ENCODE measurements at regions not wholly inside any gene's neighbourhood (a gene's known extent, or its start where the extent isn't known, plus 50 kb on each side); places are given as distances from the start of the nearest gene placed in this dataset.
"Not testable (repeated sequence)": the region's sequence is repeated elsewhere in the genome, so short reads cannot be mapped to it uniquely, and the experiment has no call there.

DNA sequence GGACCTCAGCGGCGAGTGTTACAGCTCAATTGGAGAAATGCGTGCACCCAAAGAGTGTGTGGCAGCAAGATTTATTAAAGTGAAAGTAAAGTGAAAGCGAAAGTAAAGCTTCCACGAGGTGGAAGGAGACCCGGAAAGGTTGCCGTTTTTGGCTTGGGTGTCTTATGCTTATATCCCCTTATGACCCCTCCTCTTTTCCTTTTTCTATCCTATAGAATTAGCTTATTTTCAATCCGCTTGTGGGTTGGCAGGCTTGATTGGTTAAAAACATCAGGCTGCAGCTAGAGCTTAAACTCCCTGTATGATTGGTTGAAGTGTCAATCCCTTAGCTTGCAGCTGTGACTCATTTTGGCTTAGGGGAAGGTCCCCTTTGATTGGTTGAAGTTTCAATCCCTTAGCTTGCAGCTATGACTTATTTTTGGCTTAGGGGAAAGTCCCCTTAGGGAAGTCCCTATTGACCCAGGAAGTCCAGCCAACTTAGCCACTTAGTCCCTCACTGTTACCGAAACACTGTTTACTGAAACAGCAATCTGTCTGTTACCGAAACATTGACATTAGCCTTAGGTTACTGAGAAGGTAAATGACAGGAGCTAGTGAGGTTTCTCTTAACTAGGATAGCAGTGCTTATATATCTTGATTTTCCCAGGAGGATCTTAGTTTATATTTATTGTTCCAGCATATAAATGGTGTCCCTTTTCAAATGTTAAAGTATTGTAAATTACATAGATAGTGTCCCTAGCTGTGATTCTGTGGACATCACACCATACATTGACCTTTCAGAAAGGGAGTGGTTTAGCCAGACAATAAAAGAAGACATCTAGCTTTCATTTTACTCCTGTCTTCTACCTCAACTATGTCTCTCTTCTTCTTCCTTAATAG lies 575.8 kb downstream of the DACH1 start:
- Mint-ChIP-seq H3K4me3 (ENCODE audit: unreplicated experiment) (no peak overlapping the region), H3K9me3 (ENCODE audit: low read depth) (peaks cover 5% of the 10 kb centered on the region), H3K36me3 (ENCODE audit: low read depth) (no peaks in the 10 kb centered on the region), H3K27ac (ENCODE audit: unreplicated experiment) (no peak overlapping the region), H3K4me1 (ENCODE audit: low read depth) (no peaks in the 10 kb centered on the region), H3K27me3 (ENCODE audit: low read depth) (no peaks in the 10 kb centered on the region)
- no peak for DNase-seq (ENCODE audit: low spot score)
- TF ChIP-seq CTCF (IDR thresholded peaks at IDR 0.05) = no peak

DNA sequence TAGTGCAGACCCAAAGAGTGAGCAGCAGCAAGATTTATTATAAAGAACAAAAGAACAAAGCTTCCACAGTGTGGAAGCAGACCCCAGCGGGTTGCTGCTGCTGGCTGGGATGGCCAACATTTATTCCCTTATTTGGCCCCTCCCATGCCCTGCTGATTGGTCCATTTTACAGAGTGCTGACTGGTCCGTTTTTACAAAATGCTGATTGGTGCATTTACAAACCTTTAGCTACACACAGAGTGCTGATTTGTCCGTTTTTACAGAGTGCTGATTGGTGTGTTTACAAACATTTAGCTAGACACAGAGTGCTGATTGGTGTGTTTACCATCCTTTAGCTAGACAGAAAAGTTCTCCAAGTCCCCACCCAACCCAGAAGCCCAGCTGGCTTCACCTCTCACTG lies 577.0 kb downstream of the DACH1 start:
- H3K4me1 Mint-ChIP-seq (ENCODE audit: low read depth); H3K4me3 Mint-ChIP-seq (ENCODE audit: unreplicated experiment); H3K27me3 Mint-ChIP-seq (ENCODE audit: low read depth); H3K9me3 Mint-ChIP-seq (ENCODE audit: low read depth); H3K27ac Mint-ChIP-seq (ENCODE audit: unreplicated experiment); DNase-seq (ENCODE audit: low spot score); H3K36me3 Mint-ChIP-seq (ENCODE audit: low read depth): not testable (repeated sequence)

GRCh38 chr13:71285700-71286099 lies 581.3 kb downstream of the DACH1 start:
- DNase-seq (ENCODE audit: low spot score) = no peak
- Mint-ChIP-seq H3K9me3 (ENCODE audit: low read depth) (peaks cover 12% of the 10 kb centered on the region), H3K4me3 (ENCODE audit: unreplicated experiment) (no peak overlapping the region), H3K4me1 (ENCODE audit: low read depth) (no peaks in the 10 kb centered on the region), H3K27ac (ENCODE audit: unreplicated experiment) (no peak overlapping the region), H3K36me3 (ENCODE audit: low read depth) (no peaks in the 10 kb centered on the region), H3K27me3 (ENCODE audit: low read depth) (no peaks in the 10 kb centered on the region)
- TF ChIP-seq CTCF (IDR thresholded peaks at IDR 0.05) = peak; percentile 38

DNA sequence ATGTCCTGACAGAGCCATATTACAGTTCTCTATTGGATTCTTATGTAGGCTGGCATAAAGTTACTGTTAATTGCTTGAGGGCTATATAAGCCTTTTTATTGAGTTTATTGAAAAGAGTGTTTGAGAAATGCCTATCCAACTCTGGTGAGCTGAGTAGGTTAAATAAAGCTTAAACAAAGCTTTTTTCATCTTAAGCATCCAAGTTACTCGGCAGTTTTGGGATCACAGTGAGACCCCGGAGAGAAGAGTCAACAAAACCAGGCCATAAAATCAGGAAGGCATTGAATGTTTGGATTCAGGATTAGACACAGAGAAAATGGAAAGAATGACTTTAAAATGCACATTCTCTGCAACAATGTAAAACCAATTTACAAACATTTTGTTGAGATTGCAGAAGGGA lies 588.5 kb downstream of the DACH1 start:
- TF ChIP-seq CTCF (IDR thresholded peaks at IDR 0.05) = no peak
- no peak for DNase-seq (ENCODE audit: low spot score)
- H3K4me3 Mint-ChIP-seq (ENCODE audit: unreplicated experiment) = no peak overlapping the region
- H3K4me1 Mint-ChIP-seq (ENCODE audit: low read depth) = no peaks in the 10 kb centered on the region
- no peak overlapping the region for H3K27ac Mint-ChIP-seq (ENCODE audit: unreplicated experiment)
- H3K36me3 Mint-ChIP-seq (ENCODE audit: low read depth) = no peaks in the 10 kb centered on the region
- H3K9me3 Mint-ChIP-seq (ENCODE audit: low read depth) = peaks cover 11% of the 10 kb centered on the region
- no peaks in the 10 kb centered on the region for H3K27me3 Mint-ChIP-seq (ENCODE audit: low read depth)

- Mint-ChIP-seq H3K27me3 (ENCODE audit: low read depth) (no peaks in the 10 kb centered on the region), H3K4me1 (ENCODE audit: low read depth) (no peaks in the 10 kb centered on the region), H3K4me3 (ENCODE audit: unreplicated experiment) (no peak overlapping the region), H3K36me3 (ENCODE audit: low read depth) (no peaks in the 10 kb centered on the region), H3K9me3 (ENCODE audit: low read depth) (peaks cover 4% of the 10 kb centered on the region), H3K27ac (ENCODE audit: unreplicated experiment) (no peak overlapping the region)
- no peak for DNase-seq (ENCODE audit: low spot score)
- no peak for TF ChIP-seq CTCF (IDR thresholded peaks at IDR 0.05)
Observed at GRCh38 chr13:71274923-71275608, 591.9 kb downstream of the DACH1 start.
